IPS-15b (cell line): ENCODE measurements at regions not wholly inside any gene's neighbourhood (a gene's known extent, or its start where the extent isn't known, plus 50 kb on each side); places are given as distances from the start of the nearest gene placed in this dataset.
"Not testable (repeated sequence)": the region's sequence is repeated elsewhere in the genome, so short reads cannot be mapped to it uniquely, and the experiment has no call there.

Experiments used
- H3K27me3 ChIP-seq: one replicate; pipeline ENCODE4 v1.6.1; 2013; ENCODE audit warnings: low read length; ENCODE audit not compliant: control insufficient read depth, insufficient read depth
- H3K36me3 ChIP-seq: one replicate; pipeline ENCODE4 v1.6.1; 2013; ENCODE audit warnings: low read length; ENCODE audit not compliant: control insufficient read depth, insufficient read depth
- H3K4me1 ChIP-seq: one replicate; pipeline ENCODE4 v1.6.1; 2013; ENCODE audit warnings: mild to moderate bottlenecking, low read length; ENCODE audit not compliant: control insufficient read depth, insufficient read depth
- H3K4me3 ChIP-seq: one replicate; pipeline ENCODE4 v1.5.1; 2013; ENCODE audit warnings: low read depth, low read length
- H3K9ac ChIP-seq: one replicate; pipeline ENCODE4 v1.6.1; 2013; ENCODE audit warnings: low read depth, mild to moderate bottlenecking, low read length
- H3K9me3 ChIP-seq: one replicate; pipeline ENCODE4 v1.6.1; 2013; ENCODE audit warnings: mild to moderate bottlenecking, low read length; ENCODE audit not compliant: control insufficient read depth, insufficient read depth

DNA sequence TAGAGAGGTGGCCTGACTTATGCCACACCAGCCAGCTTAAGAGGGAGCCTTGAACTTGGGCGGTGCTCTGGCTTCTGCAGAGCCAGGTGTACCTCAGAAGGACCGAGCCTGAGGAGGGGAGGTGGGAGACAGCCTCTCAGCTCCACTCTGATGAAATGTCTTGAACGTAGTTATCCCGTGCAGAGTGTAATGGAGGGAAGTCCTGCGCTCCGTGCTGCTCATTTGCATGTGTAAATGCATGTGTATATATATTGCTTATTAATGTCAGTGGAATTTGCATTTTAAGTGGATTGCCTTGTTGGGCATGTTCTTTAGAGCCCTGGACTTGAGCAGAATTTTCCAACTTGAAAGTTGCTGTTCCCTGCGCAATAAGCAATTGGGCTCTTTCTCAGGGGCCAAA, 264.9 kb upstream of the SDK2 start:
- Histone ChIP-seq H3K4me1 (no peaks in the 10 kb centered on the region), H3K9me3 (no peaks in the 10 kb centered on the region), H3K36me3 (no peaks in the 10 kb centered on the region), H3K9ac (no peak overlapping the region), H3K27me3 (peaks cover 78% of the 10 kb centered on the region), H3K4me3 (no peak overlapping the region)

DNA sequence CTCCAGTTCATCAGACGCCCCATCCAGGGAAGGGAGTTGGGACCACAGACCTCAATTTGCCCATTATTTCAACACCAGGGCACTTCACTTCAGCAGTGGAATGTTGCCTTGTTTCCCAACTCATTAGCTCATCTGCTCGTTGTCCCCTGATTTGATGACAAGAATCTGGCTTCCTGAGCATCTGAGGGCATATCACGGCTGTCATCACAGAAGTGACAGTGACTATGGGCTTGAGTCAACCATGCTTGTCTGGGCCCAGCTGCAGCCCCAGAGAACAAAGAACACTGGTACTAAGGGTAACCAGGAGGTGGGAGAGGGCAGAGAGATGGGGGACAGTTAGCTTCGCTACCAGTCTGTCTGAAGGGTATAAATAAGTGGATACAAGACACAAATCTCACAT, 266.0 kb upstream of the SDK2 start:
- Histone ChIP-seq H3K27me3 (peaks cover 71% of the 10 kb centered on the region), H3K4me1 (no peaks in the 10 kb centered on the region)

DNA sequence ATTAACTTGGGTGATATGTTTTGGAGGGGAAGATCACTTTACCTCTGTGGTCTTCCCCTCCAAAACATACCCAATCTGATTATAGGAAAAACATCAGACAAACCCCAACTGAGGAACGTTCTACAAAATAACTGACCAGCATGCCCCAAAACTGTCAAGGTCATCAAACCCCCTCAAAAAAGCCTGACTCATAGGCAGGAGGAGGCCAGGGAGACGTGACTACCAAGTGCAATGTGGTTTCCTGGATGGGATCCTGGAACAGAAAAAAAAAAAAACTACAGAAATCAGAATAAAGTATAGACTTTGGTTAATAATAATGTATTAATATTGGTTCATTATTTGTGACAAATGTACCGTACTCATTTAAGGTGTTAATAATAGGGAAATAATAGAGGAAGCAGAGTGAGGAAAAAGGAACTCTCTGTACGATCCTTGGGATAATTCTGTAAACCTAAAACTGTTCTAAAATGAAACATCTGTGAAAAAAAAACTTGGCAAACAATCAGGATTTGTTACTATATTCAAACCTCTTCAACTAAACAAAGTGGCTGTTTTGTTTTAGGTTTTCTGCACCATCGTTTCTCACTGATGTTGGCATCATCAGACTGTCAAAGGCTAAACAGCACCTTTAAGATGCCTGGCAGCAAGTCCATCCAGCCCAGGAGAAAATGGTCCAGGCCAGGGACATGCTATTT, 266.7 kb upstream of the SDK2 start:
- Histone ChIP-seq H3K9me3 (no peaks in the 10 kb centered on the region), H3K4me1 (no peaks in the 10 kb centered on the region), H3K4me3 (no peak overlapping the region), H3K36me3 (no peaks in the 10 kb centered on the region), H3K9ac (no peak overlapping the region), H3K27me3 (peaks cover 63% of the 10 kb centered on the region)

More for the DNA sequence above, 266.0 kb upstream of the SDK2 start:
- H3K4me3 ChIP-seq: no peak overlapping the region
- H3K9me3 ChIP-seq: no peaks in the 10 kb centered on the region
- no peak overlapping the region for H3K9ac ChIP-seq
- no peaks in the 10 kb centered on the region for H3K36me3 ChIP-seq

DNA sequence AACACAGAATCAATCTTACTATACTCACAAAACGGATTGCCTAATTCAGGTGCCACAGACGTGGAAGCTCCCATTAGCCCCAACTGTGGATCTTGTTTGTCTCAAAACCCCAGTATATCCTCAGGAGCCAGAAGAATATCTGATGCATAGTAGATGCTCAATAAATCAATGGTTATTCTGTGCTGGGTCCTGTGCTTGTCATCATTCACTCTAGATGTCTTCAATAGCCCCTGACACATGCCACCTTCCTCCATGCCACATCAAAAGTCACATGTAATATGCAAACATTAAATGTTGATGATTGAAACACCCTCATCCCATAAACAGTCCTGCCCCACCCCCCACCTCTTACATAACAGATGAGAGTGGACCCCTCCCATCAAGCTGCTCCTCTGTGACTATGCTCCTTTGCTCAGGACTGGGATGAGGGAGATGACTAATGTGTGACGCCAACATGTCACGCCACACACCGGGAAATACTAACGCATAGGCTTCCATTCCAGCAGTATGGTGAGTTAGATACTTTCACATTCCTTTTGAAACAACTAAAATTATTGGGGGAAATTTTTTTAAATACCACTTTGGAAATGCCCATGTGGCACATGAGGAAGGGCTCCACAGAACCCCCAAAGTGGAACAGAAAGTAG, 267.6 kb upstream of the SDK2 start:
- H3K27me3 ChIP-seq: peaks cover 55% of the 10 kb centered on the region
- no peak overlapping the region for H3K9ac ChIP-seq
- H3K36me3 ChIP-seq: no peaks in the 10 kb centered on the region
- no peaks in the 10 kb centered on the region for H3K9me3 ChIP-seq
- H3K4me1 ChIP-seq: no peaks in the 10 kb centered on the region
- no peak overlapping the region for H3K4me3 ChIP-seq

DNA sequence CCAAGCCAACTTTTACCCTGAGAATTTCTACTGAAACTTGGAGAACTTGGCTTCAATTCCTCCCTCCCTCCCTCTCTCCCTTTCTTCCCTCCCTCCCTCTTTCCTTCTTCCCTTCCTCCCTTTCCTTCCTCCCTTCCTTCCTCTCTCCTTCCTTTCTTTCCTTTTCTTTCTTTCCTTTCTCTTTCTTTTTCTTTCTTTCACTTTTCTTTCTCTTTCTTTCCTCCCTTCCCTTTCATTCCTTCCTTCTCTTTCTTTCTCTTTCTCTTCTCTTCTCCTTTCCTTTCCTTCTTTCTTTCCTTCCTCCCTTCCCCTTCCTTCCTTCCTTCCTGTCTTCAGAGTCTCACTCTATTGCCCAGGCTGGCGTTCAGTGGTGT, 268.1 kb upstream of the SDK2 start:
- H3K4me1 ChIP-seq: no peaks in the 10 kb centered on the region
- H3K9me3 ChIP-seq: no peaks in the 10 kb centered on the region
- no peak overlapping the region for H3K4me3 ChIP-seq
- H3K27me3 ChIP-seq: peaks cover 51% of the 10 kb centered on the region
- H3K36me3 ChIP-seq: no peaks in the 10 kb centered on the region
- H3K9ac ChIP-seq: no peak overlapping the region

DNA sequence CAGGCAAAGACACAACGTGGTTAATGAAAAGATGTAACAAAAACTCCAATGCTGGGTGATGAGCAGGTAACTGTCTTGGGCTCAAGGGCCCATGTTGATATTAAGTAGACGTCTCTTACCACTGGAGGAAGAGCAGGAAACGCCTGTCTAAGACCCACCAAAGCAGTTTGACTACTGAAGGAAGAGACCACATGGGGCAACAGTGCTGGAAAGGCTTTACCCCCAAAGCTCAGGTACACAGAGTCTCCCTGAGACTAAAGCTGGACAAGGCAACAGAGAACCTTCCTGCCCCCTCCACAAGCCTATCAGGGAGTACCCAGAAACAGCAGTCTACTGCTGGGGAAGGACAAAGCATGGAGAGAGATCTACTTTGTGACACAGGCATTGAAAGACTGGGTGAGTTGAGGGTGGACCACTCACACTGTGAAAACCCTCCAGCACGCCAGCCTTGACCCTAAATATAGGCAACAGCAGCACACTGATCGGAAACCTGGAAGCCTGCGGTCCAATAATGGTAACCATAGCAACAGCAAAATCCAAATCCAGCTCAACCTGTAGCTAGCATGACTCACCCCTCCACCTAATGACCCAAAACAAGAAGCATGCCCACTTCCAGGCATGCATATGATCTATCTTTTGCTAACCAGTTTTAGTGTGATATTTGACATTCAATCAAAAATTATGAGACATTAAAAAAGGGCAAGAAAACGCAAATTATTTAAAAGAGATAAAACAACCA, 270.5 kb upstream of the SDK2 start:
- Histone ChIP-seq H3K4me1 (no peaks in the 10 kb centered on the region), H3K36me3 (no peaks in the 10 kb centered on the region), H3K4me3 (no peak overlapping the region), H3K27me3 (peaks cover 28% of the 10 kb centered on the region), H3K9ac (no peak overlapping the region), H3K9me3 (no peaks in the 10 kb centered on the region)

DNA sequence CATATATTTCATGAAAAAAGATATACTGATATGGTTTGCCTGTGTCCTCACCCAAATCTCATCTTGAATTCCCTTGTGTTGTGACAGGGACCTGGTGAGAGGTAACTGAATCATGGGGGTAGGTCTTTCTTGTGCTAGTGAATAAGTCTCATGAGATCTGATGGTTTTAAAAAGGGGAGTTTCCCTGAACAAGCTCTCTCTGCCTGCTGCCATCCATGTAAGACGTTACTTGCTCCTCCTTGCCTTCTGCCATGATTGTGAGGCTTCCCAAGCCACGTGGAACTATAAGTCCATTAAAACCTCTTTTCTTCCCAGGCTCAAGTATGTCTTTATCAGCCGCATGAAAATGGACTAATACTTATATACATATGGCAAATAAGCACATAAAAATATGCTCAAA, 274.8 kb upstream of the SDK2 start:
- not testable (repeated sequence) for H3K9me3 ChIP-seq, H3K4me1 ChIP-seq, H3K27me3 ChIP-seq, H3K9ac ChIP-seq, H3K36me3 ChIP-seq, H3K4me3 ChIP-seq

DNA sequence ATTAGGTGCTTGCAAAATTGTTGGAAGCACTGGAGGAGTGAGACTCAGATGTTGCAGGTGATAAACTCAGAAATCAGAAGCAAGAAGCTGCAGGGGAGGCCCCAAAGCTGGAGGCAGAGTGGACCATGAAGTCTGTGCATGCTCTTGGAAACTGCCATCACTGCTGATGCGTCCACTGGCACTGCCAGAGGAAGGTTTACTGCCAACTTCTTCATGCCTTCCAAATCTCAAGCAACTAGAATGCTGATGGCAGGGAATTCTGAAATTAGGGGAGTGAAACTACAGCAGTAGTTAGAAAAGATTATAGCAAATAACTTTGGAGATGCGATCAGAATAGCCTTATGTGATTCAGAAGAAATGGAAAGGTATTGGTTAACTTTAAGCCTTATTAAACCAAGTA, 277.1 kb upstream of the SDK2 start:
- H3K9ac ChIP-seq: no peak overlapping the region
- no peak overlapping the region for H3K4me3 ChIP-seq
- H3K4me1 ChIP-seq: no peaks in the 10 kb centered on the region
- H3K27me3 ChIP-seq: no peaks in the 10 kb centered on the region
- H3K36me3 ChIP-seq: no peaks in the 10 kb centered on the region
- no peaks in the 10 kb centered on the region for H3K9me3 ChIP-seq

DNA sequence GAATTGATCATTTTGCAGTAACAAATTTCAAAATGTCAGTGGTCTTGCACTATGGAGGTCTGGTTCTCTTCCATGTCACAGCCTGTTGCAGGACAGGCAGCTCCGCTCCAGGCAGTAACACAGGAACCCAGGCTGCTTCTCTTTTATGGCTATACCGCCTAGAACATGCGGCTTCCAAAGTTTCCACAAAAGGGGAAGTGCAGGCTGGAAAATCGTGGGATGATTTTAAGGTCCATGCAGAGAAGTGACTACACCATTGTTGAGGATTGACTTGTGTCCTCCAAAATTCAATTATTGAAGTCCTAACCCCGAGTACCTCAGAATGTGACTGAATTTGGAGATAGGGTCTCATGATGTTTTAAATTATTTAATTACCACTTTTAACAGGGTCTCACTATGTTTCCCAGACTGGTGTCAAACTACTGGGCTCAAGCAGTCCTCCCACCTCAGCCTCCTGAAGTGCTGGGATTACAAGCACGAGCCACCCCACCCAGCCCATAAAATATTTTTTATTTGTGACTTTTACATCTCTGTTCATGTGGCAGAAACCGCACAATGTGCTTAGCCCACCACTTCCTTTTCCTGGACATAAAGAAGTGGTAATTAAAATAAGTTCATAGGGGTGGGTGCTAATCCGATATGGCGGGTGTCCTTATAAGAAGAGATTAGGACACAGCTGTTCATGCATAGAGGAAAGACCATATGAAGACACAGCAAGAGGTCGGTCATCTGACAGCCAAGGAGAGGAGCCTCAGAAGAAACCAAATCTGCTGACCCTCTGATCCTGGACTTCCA, 279.2 kb upstream of the RPL38 start:
- H3K4me3 ChIP-seq: no peak overlapping the region
- H3K36me3 ChIP-seq: no peaks in the 10 kb centered on the region
- no peak overlapping the region for H3K9ac ChIP-seq
- no peaks in the 10 kb centered on the region for H3K27me3 ChIP-seq
- H3K4me1 ChIP-seq: no peaks in the 10 kb centered on the region
- no peaks in the 10 kb centered on the region for H3K9me3 ChIP-seq

DNA sequence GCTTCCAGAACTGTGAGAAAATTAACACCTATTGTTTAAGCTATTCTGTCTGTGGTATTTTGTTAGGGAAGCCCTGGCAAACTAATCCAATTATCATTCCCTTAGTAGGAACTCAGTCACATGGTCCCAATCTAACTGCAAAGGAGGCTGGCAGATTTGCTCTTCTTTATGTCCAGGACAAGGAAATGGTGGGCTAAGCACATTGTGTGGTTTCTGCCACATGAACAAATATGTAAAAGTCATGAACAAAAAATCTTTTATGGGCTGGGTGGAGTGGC, 278.6 kb upstream of the RPL38 start:
- no peaks in the 10 kb centered on the region for H3K36me3 ChIP-seq
- H3K4me1 ChIP-seq: no peaks in the 10 kb centered on the region
- no peaks in the 10 kb centered on the region for H3K27me3 ChIP-seq
- H3K4me3 ChIP-seq: no peak overlapping the region
- H3K9ac ChIP-seq: no peak overlapping the region
- H3K9me3 ChIP-seq: no peaks in the 10 kb centered on the region

DNA sequence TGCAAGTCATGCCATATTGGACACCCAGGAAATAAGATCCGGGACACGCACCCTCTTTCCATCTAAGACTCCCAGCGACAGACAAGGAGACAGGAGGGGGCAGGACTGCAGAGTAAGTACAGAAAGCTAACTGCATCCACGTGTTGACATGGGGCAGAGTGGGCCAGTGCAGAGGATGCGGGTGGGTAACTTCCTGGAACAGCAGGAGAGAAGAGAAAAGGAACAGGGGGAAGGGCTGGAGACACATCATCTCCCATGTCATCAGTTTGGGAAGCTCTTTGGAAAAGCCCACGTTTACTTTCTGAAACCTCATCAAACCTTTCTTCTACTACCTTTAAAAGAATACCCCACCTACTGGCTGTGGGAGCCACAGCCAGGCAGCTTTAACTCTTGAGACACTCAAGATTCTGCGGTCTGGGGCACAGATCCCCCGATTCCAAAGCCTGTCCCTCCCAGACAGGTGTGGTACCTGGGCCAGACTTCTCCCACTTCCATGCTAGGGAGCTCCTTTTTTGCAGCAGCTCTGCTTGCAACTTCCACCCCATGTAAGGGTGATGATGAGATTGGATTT, 273.5 kb upstream of the RPL38 start:
- Histone ChIP-seq H3K9ac (no peak overlapping the region), H3K36me3 (no peaks in the 10 kb centered on the region), H3K27me3 (peaks cover 3% of the 10 kb centered on the region), H3K4me1 (no peaks in the 10 kb centered on the region), H3K9me3 (no peaks in the 10 kb centered on the region), H3K4me3 (no peak overlapping the region)
